Left renal cortex interstitium (tissue), 4 donors: ENCODE measurements at regions not wholly inside any gene's neighbourhood (a gene's known extent, or its start where the extent isn't known, plus 50 kb on each side); places are given as distances from the start of the nearest gene placed in this dataset.
"Not testable (repeated sequence)": the region's sequence is repeated elsewhere in the genome, so short reads cannot be mapped to it uniquely, and the experiment has no call there.

Experiments used
- DNase-seq, 4 donors: peaks; one replicate each; pipeline ENCODE4 v3.0.0-alpha.2; 2013; ENCODE audit warnings: low read depth in 4 of 4, low spot score in 2 of 4, missing footprints in 1 of 4

- not testable (repeated sequence) for DNase-seq
These were observed 181.8 kb downstream of the NPIPB11 start for GRCh38 chr16:29224675-29225074.

GRCh38 chr16:29222615-29223014, 183.9 kb downstream of the NPIPB11 start:
- DNase-seq, result not testable (repeated sequence)

GRCh38 chr16:29222008-29222407, 184.5 kb downstream of the NPIPB11 start:
- DNase-seq, result not testable (repeated sequence)

- not testable (repeated sequence) for DNase-seq
These were observed 185.1 kb downstream of the NPIPB11 start for GRCh38 chr16:29221281-29221955.

- DNase-seq, result not testable (repeated sequence)
These were observed 185.8 kb downstream of the NPIPB11 start for GRCh38 chr16:29220647-29221191.

GRCh38 chr16:29219966-29220646, 186.4 kb downstream of the NPIPB11 start:
- not testable (repeated sequence) for DNase-seq

- not testable (repeated sequence) for DNase-seq
These were observed 186.9 kb downstream of the NPIPB11 start for GRCh38 chr16:29219562-29219961.

GRCh38 chr16:29218649-29219048, 187.9 kb downstream of the NPIPB11 start:
- DNase-seq, result not testable (repeated sequence)

- not testable (repeated sequence) for DNase-seq
These were observed 188.3 kb downstream of the NPIPB11 start for GRCh38 chr16:29218171-29218570.

GRCh38 chr16:29217752-29218126, 188.8 kb downstream of the NPIPB11 start:
- DNase-seq, result not testable (repeated sequence)

- DNase-seq, result not testable (repeated sequence)
These were observed 189.3 kb downstream of the NPIPB11 start for GRCh38 chr16:29217104-29217751.

GRCh38 chr16:29213770-29214169, 192.7 kb downstream of the NPIPB11 start:
- not testable (repeated sequence) for DNase-seq

GRCh38 chr16:29213251-29213650, 193.3 kb downstream of the NPIPB11 start:
- DNase-seq, result not testable (repeated sequence)

GRCh38 chr16:29212084-29213027, 194.2 kb downstream of the NPIPB11 start:
- DNase-seq, result not testable (repeated sequence)

GRCh38 chr16:29211456-29211855, 195.1 kb downstream of the NPIPB11 start:
- not testable (repeated sequence) for DNase-seq

GRCh38 chr16:29210299-29211150, 196.0 kb downstream of the NPIPB11 start:
- not testable (repeated sequence) for DNase-seq

- not testable (repeated sequence) for DNase-seq
These were observed 200.4 kb downstream of the NPIPB11 start for GRCh38 chr16:29206120-29206519.

GRCh38 chr16:29205151-29205550, 201.4 kb downstream of the NPIPB11 start:
- not testable (repeated sequence) for DNase-seq

- DNase-seq, result no peak
These were observed 201.7 kb downstream of the NPIPB11 start for GRCh38 chr16:29204806-29205135.
